HG03108 (cell line): ENCODE measurements at regions not wholly inside any gene's neighbourhood (a gene's known extent, or its start where the extent isn't known, plus 50 kb on each side); places are given as distances from the start of the nearest gene placed in this dataset.

ENCODE experiments used
- ATAC-seq: cut with Tn5 transposase; IDR thresholded peaks from one replicate; pipeline ENCODE4 v1.9.1; 2021; ENCODE audit warnings: moderate library complexity; ENCODE audit not compliant: unreplicated experiment

DNA sequence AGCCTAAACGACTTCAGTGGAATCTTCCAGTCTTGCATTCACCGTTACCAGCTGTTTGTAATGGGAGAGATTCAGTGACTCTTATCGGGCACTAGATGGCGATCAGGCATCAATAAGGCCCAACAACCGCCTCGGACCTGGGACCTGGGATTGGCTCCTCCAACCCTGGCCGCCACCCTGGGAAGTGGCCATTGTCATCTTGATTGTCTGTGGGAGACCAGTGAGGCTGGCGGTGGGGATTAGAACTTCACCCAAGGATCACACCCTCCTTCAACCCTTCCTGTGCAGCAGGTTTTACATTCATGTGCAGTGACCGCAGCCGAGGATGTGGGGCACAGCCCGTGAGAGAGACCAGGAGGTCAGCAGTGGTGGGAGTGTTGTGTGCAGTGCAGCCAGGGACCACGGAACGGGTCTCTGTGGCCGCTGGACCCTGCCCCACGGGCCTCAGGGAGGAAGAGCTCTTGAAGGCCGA lies 85.3 kb downstream of the SPP2 start:
- ATAC-seq: no peak

DNA sequence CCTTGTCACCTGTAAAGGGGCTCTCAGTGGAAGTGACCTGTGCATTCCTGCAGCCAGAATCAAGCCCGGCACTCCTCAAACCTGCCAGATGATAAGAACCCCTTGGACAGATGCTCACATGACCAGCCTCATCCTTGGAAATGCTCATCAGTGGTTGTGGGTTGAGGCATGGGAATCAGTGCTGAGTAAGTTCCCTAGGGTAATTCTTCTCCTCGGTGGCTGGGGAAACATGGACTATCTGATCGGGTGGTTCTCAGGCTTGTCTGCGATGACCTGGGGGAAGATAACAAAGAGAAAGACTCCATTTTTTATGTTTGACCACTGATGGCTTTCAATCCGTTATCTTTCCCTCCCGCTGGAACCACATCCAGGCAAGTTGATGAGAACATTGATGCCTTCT lies 84.0 kb downstream of the SPP2 start:
- no peak for ATAC-seq

DNA sequence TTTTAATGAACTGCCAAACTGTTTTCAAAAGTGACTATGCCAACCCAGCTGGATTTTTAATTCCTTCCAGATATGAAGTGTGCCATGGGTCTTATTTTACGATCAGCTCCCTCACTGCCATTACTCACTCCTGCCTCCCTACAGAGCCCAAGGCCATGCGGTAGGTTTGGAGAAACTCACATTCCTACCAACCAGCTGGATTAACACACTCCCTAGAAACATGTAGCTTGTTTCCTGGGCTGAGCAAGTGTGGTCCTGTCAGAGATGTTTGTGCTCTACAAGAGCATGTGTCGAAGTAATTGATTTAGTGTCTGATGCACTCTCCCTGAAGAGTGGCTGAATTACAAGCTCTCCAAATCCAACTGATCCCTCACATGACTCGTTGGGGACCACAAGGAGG lies 82.5 kb downstream of the SPP2 start:
- no peak for ATAC-seq

DNA sequence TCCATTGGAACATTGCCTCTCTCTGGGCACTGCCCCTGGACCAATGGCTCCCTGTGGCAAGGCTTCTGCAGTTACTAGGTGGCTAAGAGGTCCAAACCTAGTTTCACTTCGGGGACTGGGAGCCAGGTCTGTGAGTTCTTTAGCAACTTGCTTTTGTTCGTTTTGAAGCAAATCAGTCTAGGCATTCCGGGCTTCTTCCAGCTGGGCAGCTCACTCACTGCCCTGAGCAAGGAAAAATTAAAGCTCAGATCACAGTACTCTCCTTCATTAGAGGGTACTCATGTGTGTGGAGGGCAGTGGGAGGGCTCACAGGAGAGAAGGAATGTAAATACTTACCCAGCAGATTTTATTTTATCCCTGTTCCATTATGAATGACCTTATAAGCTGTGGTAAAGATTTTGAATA lies 80.3 kb downstream of the SPP2 start:
- no peak for ATAC-seq

DNA sequence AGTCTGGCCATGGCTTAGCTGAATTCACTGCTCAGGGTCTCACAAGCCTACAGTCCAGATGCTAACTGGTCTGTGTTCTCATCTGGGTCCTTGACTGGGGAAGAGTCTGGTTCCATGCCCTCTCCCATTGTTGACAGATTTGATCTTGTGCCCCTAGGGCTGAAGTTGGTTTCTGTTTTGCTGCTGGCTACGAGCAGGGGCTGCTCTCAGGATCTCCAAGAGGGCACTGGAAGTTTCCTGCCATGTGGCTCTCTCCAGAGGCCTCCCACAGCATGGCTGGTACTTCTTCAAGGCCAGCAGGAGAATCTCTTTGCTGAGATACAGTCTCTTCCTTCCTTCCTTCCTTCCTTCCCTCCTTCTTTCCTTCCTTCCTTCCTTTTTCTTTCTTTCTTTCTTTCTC lies 78.1 kb downstream of the SPP2 start:
- ATAC-seq: no peak
